Lung microvascular endothelial cell (primary cell): ENCODE measurements at regions not wholly inside any gene's neighbourhood (a gene's known extent, or its start where the extent isn't known, plus 50 kb on each side); places are given as distances from the start of the nearest gene placed in this dataset.

Experiments used
- DNase-seq, 2 donors: peaks; one replicate each; pipeline versions ENCODE4 v3.0.0 to v3.0.0-alpha.2; 2010; ENCODE audit warnings: low read depth in 2 of 2

GRCh38 chr7:26097837-26098668 lies 53.9 kb upstream of the NFE2L3 start:
- no peak for DNase-seq

GRCh38 chr7:26099236-26099635 lies 52.8 kb upstream of the NFE2L3 start:
- DNase-seq, result no peak

DNA sequence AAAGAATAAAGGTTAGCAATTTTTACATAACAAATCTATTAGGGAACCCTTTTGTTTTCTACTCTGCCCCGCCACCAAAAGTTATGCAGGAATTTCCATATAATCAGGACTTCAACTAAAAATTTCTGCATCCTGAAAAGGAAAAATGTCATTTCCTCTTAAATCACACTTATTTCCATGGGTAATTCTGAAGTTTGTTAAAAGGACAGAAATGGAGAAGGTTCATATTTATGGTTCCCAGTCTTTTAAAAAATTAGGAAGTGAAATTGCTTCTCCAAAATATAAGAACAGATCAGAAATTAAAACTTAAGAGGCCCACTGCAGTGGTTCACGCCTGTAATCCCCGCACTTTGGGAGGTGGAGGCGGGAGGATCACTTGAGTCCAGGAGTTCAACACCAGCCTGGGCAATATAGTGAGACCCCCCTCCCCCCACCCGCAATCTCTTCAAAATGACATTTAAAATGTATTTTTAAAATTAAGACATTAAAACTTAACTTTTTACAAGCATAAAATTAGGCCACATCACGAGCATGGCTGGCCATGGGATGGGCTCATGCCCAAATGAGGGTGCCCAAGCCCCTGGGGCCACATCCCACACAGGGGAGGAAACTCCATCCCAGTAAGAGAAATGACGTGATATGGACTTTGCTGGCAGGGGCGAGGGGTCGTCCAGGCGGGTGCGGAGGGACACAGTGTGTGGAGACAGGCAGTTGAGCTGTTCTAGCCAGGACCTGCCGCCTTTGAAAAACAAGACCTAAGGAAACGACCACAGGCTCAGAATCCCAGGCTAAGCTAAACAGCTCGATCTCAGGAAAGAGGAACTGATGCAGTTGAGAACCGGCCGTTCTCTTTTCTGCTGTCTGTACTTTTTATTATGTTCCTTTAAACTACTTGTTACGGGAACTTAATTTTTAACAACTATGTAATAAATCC lies 51.3 kb upstream of the NFE2L3 start:
- DNase-seq, result peak in 1 of 2 donors; percentile 41

- DNase-seq, result no peak
Measured at GRCh38 chr7:26101361-26102151, 50.4 kb upstream of the NFE2L3 start.

DNA sequence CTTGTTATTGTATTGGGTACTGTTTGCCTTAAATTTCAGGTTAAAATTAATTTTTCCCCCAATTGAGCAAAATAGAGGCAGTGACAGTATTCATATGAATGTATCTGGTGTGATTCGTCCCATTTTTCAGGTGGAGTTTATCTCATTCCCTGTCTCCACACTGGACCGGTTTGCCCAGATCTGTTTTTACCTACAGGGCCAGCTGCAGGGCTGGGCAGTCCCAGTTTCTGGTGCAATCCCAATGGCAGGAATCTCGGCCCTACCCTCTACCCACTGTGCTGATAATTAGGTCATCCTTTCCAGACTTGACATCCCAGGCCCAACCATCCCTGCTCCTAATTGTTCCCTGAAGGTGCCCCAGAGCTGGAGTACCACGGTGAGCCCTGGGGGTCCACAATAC lies 49.8 kb upstream of the NFE2L3 start:
- no peak for DNase-seq
